ENCODE measurements at regions not wholly inside any gene's neighbourhood (a gene's known extent, or its start where the extent isn't known, plus 50 kb on each side); places are given as distances from the start of the nearest gene placed in this dataset.

DNA sequence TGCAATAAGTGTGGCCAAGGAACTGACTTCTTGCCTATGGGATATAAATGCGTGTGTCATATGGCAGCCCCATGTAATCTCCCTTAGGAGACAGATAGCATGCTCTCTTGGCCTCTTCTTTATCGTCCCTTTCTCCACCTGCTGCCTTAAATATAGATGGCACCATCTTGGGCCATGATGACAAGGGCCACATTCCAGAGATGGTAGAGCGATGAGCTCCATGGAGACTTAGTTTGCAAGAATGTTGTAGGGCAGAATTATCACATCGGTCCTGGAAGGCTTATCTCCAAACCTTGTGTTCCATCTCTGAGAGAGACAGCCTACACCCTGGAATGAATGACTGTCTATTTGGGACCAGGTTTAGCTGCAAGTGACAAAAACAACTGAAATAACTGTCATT is 536.7 kb downstream of the TNS1 start:
- no peaks in the 10 kb centered on the region for H3K36me3 Mint-ChIP-seq (ENCODE audit: low read depth)
- no peak overlapping the region for H3K27ac Mint-ChIP-seq
- H3K27me3 Mint-ChIP-seq, result no peaks in the 10 kb centered on the region
- no peaks in the 10 kb centered on the region for H3K4me1 Mint-ChIP-seq
- no peak overlapping the region for H3K4me3 Mint-ChIP-seq
- H3K9me3 Mint-ChIP-seq, result no peaks in the 10 kb centered on the region
- no peak for ATAC-seq (replicated peaks)

DNA sequence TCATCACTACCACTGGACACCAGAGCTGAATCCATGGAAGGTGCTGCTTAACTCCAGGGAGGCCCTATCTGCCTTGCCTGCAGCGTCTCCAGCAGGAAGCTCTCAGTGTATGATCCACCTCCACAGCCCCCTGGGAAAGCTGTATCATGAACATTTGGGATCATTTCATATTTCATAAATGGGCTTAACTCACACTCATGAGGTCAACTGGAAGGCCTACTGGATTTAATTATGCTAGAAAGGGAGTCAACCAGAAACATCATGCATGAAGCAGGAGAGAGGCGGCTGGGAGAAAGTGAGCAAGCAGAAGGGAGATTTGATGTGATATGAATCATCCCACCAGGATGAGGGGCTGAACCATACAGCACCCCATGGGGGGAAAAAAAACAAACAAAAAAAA is 537.7 kb downstream of the TNS1 start:
- no peak overlapping the region for H3K27ac Mint-ChIP-seq
- H3K9me3 Mint-ChIP-seq, result no peaks in the 10 kb centered on the region
- H3K4me3 Mint-ChIP-seq, result no peak overlapping the region
- ATAC-seq (replicated peaks), result no peak
- no peaks in the 10 kb centered on the region for H3K4me1 Mint-ChIP-seq
- H3K27me3 Mint-ChIP-seq, result no peaks in the 10 kb centered on the region
- no peaks in the 10 kb centered on the region for H3K36me3 Mint-ChIP-seq (ENCODE audit: low read depth)

DNA sequence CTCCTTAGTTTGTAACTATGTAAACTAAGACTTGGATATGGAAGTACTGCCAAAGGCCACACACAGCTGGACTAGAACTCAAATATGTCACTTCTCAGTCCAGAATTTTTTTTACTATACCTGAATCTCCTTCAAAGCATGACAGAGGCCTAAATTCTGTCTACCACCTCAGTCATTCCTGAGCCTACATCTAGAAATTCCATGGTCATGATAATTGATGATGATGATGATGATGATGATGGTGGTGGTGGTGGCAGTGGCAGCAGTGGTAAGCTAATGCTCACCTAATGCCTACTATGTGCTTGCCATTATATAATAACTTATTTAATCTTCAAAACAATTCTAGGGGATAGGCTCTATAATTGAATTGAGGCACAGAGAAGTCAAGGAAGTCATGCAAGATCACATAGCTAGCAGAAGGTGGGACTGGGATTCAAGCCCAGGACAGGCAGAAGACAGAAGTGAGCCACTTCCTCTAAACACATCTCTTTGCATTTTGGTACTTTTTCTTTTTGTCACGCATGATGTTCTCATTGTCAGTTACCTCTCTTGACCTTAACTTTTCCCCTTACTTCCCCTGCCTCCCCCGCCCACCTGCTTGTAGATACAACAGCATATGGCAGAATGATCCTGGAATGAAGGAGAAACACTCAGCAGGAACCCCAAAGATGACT is 539.3 kb downstream of the TNS1 start:
- Mint-ChIP-seq H3K36me3 (ENCODE audit: low read depth) (no peaks in the 10 kb centered on the region), H3K4me3 (no peak overlapping the region), H3K27me3 (no peaks in the 10 kb centered on the region), H3K4me1 (no peaks in the 10 kb centered on the region), H3K27ac (no peak overlapping the region), H3K9me3 (no peaks in the 10 kb centered on the region)
- no peak for ATAC-seq (replicated peaks)

DNA sequence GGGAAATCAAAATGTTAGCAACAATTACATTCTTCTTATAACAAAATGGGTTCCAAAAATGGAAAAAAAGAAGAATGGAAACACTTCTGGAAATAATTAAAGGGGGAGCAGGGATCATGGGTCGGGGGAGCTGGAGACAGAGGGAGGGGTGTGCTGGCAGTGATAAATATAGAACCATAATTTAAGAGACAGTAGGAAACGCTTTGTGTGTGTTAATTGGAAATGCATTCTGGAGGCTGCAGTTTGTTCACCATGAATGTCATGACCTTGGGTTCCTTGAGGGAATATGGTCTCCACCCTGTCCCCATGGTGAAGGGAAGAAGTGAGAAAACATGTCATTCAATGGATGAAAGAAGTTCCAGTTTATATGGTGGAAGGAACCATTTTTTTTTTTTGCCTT is 540.7 kb downstream of the TNS1 start:
- Mint-ChIP-seq H3K4me1 (no peaks in the 10 kb centered on the region), H3K27me3 (no peaks in the 10 kb centered on the region), H3K36me3 (ENCODE audit: low read depth) (no peaks in the 10 kb centered on the region), H3K27ac (no peak overlapping the region), H3K9me3 (peaks cover 4% of the 10 kb centered on the region), H3K4me3 (no peak overlapping the region)
- ATAC-seq (replicated peaks), result no peak

DNA sequence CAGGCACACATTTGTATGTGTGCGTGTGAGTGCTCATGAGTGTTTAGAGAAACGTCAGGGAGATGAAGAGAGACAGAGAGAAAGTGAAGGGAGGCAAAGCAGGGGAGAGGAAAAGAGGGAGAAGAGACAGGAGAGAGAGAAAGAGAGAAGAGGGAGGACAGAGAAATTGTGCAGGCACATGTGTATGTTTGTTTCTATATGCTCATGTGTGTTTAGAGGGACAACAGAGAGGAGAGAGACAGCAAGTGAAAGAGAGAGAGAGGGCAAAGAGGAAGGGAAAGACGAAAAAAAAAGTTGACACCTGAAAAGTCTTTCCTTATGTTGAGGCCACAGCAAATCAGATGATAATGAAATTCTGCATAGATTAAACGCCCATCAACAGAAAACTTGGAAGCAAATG is 541.1 kb downstream of the TNS1 start:
- peaks cover 4% of the 10 kb centered on the region for H3K9me3 Mint-ChIP-seq

DNA sequence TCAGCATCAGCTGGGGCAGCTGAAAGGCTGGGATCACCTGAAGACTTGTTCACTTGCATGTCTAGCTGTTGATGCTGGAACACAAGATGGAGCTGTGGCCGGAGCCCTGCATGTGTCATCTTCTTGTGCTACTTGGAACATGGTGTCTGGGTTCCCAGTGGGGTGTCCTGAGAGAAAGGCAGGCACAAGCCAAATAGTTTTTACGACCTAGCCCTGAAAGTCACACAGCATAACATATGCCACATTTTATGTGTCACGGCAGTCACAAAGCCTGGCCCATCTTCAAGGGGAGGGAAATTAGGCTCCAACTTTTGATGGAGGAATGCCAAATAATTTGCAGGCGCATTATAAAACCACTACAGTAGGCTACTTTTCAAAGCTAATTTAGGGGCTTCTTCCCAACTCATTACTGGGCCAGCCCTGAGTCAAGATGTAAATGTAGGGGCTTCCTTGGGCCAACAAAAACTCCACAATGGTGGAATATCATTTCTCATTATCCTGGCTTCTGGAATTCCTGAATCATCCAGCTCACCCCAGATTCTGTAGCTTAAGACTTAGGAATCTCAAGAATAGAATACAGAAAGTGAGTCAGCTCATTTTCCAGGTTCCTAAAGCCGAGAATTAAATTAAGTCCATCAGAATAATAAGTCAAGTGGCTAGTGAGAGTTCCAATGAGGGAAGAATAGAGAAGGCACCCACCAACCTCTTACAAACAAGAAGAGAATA is 543.0 kb downstream of the TNS1 start:
- Mint-ChIP-seq H3K4me3 (no peak overlapping the region), H3K27me3 (no peaks in the 10 kb centered on the region), H3K36me3 (ENCODE audit: low read depth) (no peaks in the 10 kb centered on the region), H3K4me1 (no peaks in the 10 kb centered on the region), H3K27ac (no peak overlapping the region), H3K9me3 (peaks cover 4% of the 10 kb centered on the region)
- ATAC-seq (replicated peaks), result no peak

More for the DNA sequence above, 541.1 kb downstream of the TNS1 start:
- no peak for ATAC-seq (replicated peaks)
- Mint-ChIP-seq H3K4me1 (no peaks in the 10 kb centered on the region), H3K27me3 (no peaks in the 10 kb centered on the region), H3K36me3 (ENCODE audit: low read depth) (no peaks in the 10 kb centered on the region), H3K4me3 (no peak overlapping the region), H3K27ac (no peak overlapping the region)

DNA sequence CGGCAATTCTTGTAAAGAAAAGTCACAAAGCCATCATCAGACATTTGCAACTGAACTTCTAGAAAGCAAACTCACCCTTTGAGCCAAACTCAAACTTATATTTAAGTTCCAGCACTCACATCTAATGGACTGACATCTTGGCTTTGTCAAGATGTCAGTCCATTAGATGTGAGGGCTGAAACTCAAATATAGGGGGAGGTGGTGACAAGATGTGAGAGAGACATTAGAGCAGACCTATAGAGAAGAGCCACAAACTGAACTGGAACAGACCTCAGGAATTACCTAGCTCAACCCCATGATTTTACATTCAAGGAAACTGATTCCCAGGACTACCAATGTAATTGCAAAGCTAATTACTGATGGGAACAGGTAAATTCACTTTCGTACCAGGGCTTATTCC is 543.8 kb downstream of the TNS1 start:
- Mint-ChIP-seq H3K9me3 (peaks cover 4% of the 10 kb centered on the region), H3K36me3 (ENCODE audit: low read depth) (no peaks in the 10 kb centered on the region), H3K4me1 (no peaks in the 10 kb centered on the region), H3K27me3 (no peaks in the 10 kb centered on the region), H3K4me3 (no peak overlapping the region), H3K27ac (no peak overlapping the region)
- ATAC-seq (replicated peaks), result no peak

DNA sequence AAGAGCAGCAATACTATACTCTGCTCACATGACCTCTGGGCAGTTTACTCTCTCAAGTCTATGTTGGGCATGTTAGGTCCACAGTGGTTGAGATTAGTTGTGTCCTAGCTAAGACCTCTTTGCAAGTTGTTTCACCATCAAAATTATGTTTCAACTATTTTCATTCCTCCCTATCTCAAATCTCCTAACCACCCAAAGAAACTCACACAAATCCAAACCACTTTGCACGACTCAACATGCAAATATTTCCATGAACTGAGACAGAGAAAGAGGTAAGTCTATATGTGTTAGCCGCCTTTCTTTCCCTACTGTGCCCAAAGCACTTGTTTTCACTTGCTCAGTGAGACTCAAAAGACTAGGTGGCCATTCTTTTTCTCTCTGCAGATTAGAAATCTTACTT is 546.8 kb downstream of the TNS1 start:
- Mint-ChIP-seq H3K4me3 (no peak overlapping the region), H3K27ac (no peak overlapping the region), H3K36me3 (ENCODE audit: low read depth) (no peaks in the 10 kb centered on the region), H3K27me3 (no peaks in the 10 kb centered on the region), H3K9me3 (peaks cover 4% of the 10 kb centered on the region), H3K4me1 (no peaks in the 10 kb centered on the region)
- ATAC-seq (replicated peaks), result no peak

DNA sequence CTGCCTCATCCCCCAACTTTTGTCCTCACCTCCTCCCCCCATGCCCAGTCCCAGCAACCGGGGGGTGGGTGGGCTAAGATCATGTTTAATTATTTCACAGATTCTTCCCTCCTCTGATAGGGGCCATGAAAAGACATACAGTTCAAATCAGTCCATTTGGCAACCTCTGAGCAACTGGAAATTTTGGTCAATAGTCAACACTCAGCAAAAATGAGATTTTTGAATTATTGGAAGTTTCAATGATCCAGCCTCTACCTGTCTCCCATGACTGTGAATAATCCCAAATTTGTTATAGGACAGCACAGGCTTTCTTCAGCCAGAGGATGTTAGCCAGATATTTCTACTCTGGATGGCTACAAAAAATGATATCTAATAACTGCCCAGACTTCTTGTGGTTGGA is 549.9 kb downstream of the TNS1 start:
- Mint-ChIP-seq H3K36me3 (ENCODE audit: low read depth) (no peaks in the 10 kb centered on the region), H3K27ac (no peak overlapping the region), H3K4me3 (no peak overlapping the region), H3K27me3 (no peaks in the 10 kb centered on the region), H3K9me3 (peaks cover 4% of the 10 kb centered on the region), H3K4me1 (no peaks in the 10 kb centered on the region)
- ATAC-seq (replicated peaks), result no peak

DNA sequence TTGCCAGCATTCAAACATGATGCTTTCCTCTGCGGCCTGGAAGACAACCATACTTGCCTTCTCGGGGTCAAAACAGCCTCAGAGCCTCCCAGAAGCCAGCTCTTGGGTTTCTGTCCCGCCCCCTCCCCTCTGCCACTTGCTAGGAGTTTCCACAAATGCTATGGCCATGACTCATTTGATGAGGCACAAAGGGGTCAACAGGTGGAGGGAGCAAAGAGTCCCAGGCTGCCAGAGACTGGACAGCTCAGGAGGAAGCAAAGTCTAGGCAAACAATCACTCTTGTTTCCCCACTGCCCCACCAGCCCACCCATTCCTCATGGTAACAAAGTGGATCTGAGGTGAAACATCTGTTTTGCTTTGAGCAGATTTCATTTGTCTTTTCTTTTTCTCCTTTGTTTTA is 551.1 kb downstream of the TNS1 start:
- Mint-ChIP-seq H3K27me3 (no peaks in the 10 kb centered on the region), H3K4me1 (no peaks in the 10 kb centered on the region), H3K27ac (no peak overlapping the region), H3K36me3 (ENCODE audit: low read depth) (no peaks in the 10 kb centered on the region), H3K4me3 (no peak overlapping the region), H3K9me3 (no peaks in the 10 kb centered on the region)
- no peak for ATAC-seq (replicated peaks)

DNA sequence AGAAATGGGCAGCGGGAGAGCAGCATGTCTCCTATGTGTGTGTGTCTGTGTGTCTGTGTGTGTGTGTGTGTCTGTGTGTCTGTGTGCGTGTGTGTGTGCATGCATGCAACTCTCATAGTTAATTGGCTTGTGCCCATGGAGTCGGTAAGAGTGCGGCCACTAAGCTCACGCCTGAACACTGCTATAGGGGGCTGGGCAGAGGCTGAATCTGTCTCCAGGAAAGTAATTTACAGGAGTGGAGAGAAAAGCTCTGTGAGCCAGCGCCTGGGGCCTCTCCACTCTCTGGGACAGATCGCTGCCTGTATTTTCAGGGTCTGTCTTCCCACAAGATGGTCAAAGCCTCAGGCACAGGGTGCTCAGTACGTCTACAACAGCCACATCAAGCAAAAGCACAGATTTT is 553.4 kb downstream of the TNS1 start:
- ATAC-seq (replicated peaks), result no peak
- no peak overlapping the region for H3K27ac Mint-ChIP-seq
- no peaks in the 10 kb centered on the region for H3K4me1 Mint-ChIP-seq
- H3K27me3 Mint-ChIP-seq, result no peaks in the 10 kb centered on the region
- no peaks in the 10 kb centered on the region for H3K36me3 Mint-ChIP-seq (ENCODE audit: low read depth)
- H3K4me3 Mint-ChIP-seq, result no peak overlapping the region
- no peaks in the 10 kb centered on the region for H3K9me3 Mint-ChIP-seq

DNA sequence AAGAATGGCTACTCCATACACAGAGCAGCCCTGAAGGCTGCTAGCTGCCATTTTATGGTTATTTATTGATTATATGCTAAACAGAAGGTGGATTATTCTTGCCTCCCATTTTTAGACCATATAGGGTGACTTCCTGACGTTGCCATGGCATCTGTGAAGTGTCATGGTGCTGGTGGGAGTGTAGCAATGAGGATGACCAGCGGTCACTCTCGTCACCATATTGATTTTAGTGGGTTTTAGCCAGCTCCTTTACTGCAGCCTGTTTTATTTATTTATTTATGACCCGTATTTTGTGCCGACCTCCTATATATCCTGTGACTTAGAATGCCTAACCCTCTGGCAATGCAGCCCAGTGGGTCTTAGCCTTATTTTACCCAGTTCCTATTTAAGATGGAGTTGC is 553.9 kb downstream of the TNS1 start:
- no peak for ATAC-seq (replicated peaks)
- no peak overlapping the region for H3K27ac Mint-ChIP-seq
- H3K27me3 Mint-ChIP-seq, result no peaks in the 10 kb centered on the region
- no peaks in the 10 kb centered on the region for H3K36me3 Mint-ChIP-seq (ENCODE audit: low read depth)
- H3K4me1 Mint-ChIP-seq, result no peaks in the 10 kb centered on the region
- no peak overlapping the region for H3K4me3 Mint-ChIP-seq
- no peaks in the 10 kb centered on the region for H3K9me3 Mint-ChIP-seq

DNA sequence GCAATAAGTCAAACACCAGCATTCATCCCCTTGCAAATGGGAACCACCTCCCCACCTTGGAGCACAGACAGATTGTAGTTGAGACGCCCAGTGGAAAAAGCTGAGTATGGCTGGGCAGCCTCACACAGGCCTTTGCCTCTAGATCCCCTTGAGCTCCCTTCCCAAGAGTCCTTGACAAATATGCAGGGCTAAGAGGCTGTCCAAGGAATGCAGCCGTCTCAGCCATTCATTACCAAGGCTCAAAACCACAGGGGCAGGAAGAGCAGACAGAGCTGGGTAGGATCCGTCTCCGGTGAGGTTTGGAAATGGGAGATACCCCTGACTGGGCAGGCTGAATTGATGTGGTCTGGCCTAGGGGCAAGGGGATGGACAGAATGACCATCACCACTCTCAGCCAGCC is 557.1 kb downstream of the TNS1 start:
- no peak for ATAC-seq (replicated peaks)
- Mint-ChIP-seq H3K4me3 (no peak overlapping the region), H3K36me3 (ENCODE audit: low read depth) (no peaks in the 10 kb centered on the region), H3K4me1 (no peaks in the 10 kb centered on the region), H3K9me3 (no peaks in the 10 kb centered on the region), H3K27ac (no peak overlapping the region), H3K27me3 (no peaks in the 10 kb centered on the region)

DNA sequence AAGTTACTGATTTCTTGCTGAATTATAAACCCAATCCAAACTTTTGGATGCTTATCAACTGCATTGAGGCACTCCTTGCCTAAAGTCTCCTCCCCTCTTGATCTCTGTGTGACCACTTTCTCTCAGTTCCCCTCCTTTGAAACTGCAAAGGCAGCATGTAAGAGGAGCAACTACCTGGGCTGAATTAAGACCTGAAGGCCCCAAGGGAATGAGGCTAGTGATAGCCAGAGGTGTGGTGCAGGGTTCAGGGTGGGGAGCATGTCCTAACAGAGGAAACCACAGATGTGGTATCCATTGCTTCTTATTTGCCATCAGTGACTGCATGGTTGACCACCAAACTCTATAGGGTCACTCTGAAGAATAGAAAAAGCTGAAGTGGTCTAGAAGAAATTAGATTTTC is 557.9 kb downstream of the TNS1 start:
- H3K9me3 Mint-ChIP-seq, result no peaks in the 10 kb centered on the region
- H3K4me1 Mint-ChIP-seq, result no peaks in the 10 kb centered on the region
- H3K4me3 Mint-ChIP-seq, result no peak overlapping the region
- no peak overlapping the region for H3K27ac Mint-ChIP-seq
- H3K36me3 Mint-ChIP-seq (ENCODE audit: low read depth), result no peaks in the 10 kb centered on the region
- no peak for ATAC-seq (replicated peaks)
- H3K27me3 Mint-ChIP-seq, result no peaks in the 10 kb centered on the region

DNA sequence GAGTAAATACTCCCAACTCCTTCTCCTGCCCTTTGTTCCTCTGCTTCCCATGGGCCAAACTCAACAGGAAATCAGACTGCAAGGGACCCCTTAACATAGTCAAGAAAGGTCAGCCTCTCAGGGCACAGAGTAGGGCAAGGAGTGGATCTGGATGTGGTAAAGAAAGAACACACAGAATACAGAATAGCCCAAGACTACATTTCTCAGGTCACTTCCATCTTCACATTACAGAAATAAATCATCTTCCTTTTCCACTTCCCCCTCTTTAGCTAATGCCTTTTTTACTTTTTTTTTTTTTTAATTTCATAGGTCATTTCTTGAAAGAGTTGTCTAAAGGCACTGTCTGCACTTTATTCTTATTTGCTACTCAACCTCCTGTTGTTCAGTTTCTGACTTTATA is 558.3 kb downstream of the TNS1 start:
- Mint-ChIP-seq H3K27me3 (no peaks in the 10 kb centered on the region), H3K36me3 (ENCODE audit: low read depth) (no peaks in the 10 kb centered on the region), H3K9me3 (no peaks in the 10 kb centered on the region), H3K27ac (no peak overlapping the region), H3K4me3 (no peak overlapping the region), H3K4me1 (no peaks in the 10 kb centered on the region)
- ATAC-seq (replicated peaks), result no peak

Data from activated T-helper 17 cell treated with anti-CD3 and anti-CD28 coated beads, Interleukin-2, amount 50 U/mL, for 72 hours (primary cell).